Omental fat pad (tissue), 3 donors: ENCODE measurements at regions not wholly inside any gene's neighbourhood (a gene's known extent, or its start where the extent isn't known, plus 50 kb on each side); places are given as distances from the start of the nearest gene placed in this dataset.

Experiments used
- ATAC-seq: fragments of 150-250 bp; one replicate; pipeline ENCODE4 v1.9.1; 2016; ENCODE audit warnings: mild to moderate bottlenecking, moderate library complexity; ENCODE audit not compliant: low FRiP score
- DNase-seq: peaks from one replicate; pipeline ENCODE4 v3.0.0-alpha.2; 2019; ENCODE audit warnings: low spot score
- CTCF ChIP-seq, 3 donors: fragments of 450-650 bp; IDR thresholded peaks; one replicate each; pipeline ENCODE4 v1.5.1; 2016 to 2017; ENCODE audit warnings: antibody characterized with exemption in 3 of 3, mild to moderate bottlenecking in 3 of 3, moderate library complexity in 2 of 3

GRCh38 chr13:48790199-48790598 lies 136.5 kb downstream of the CYSLTR2 start:
- no peak for ATAC-seq
- no peak for DNase-seq
- no peak for TF ChIP-seq CTCF (IDR thresholded peaks at IDR 0.05)

GRCh38 chr13:48790966-48791365 lies 137.2 kb downstream of the CYSLTR2 start:
- TF ChIP-seq CTCF (IDR thresholded peaks at IDR 0.05) = no peak
- no peak for ATAC-seq
- no peak for DNase-seq

- no peak for TF ChIP-seq CTCF (IDR thresholded peaks at IDR 0.05)
- ATAC-seq (no peak), DNase-seq (no peak)
Measured at GRCh38 chr13:48797127-48797526, 143.4 kb downstream of the CYSLTR2 start.

- TF ChIP-seq CTCF (IDR thresholded peaks at IDR 0.05) = no peak
- no peak for ATAC-seq
- no peak for DNase-seq
Measured at GRCh38 chr13:48797761-48798160, 144.0 kb downstream of the CYSLTR2 start.

- TF ChIP-seq CTCF (IDR thresholded peaks at IDR 0.05) = no peak
- DNase-seq = no peak
- ATAC-seq = no peak
Measured at GRCh38 chr13:48798180-48798579, 144.5 kb downstream of the CYSLTR2 start.

GRCh38 chr13:48801255-48801654 lies 147.5 kb downstream of the CYSLTR2 start:
- no peak for ATAC-seq
- DNase-seq = no peak

More at GRCh38 chr13:48801255-48801654, 147.5 kb downstream of the CYSLTR2 start:
- no peak for TF ChIP-seq CTCF (IDR thresholded peaks at IDR 0.05)
